PC-3 (cell line): ENCODE measurements at regions not wholly inside any gene's neighbourhood (a gene's known extent, or its start where the extent isn't known, plus 50 kb on each side); places are given as distances from the start of the nearest gene placed in this dataset.

ENCODE experiments used
- ATAC-seq: fragments of 200-7000 bp; cut with Tn5 transposase; 2 replicates; pipeline ENCODE4 v1.9.1; 2020; ENCODE audit warnings: mild to moderate bottlenecking, moderate library complexity
- BruUV-seq: library from RNA; stranded (reverse); fragments of 400-500 nt; replicated peaks from 2 replicates; lab custom pipeline; 2021; lab: Mats Ljungman, UMichigan
- CTCF ChIA-PET: fragments of 300-600 bp; sonication (Branson Sonifier 250); formaldehyde crosslinking; loops from one replicate; lab custom pipeline; 2022; ENCODE audit warnings: antibody characterized with exemption; lab: Charles Lee
- POLR2A ChIA-PET: fragments of 300-600 bp; sonication (Branson Sonifier 250); formaldehyde crosslinking; loops from one replicate; lab custom pipeline; 2022; ENCODE audit warnings: antibody characterized with exemption; ENCODE audit not compliant: unreplicated experiment; lab: Charles Lee
- DNase-seq: peaks from one replicate; pipeline ENCODE4 v3.0.0-alpha.2; 2015
- H2AFZ ChIP-seq: fragments of 300-600 bp; sonication (generic); 2 replicates; pipeline ENCODE4 v1.6.0; 2016; ENCODE audit warnings: antibody characterized with exemption, low read length
- H3F3A ChIP-seq: fragments of 300-600 bp; sonication (generic); one replicate; pipeline ENCODE4 v1.6.0; 2017; ENCODE audit warnings: antibody characterized with exemption, low read length, control low read depth, mild to moderate bottlenecking; ENCODE audit not compliant: unreplicated experiment
- H3K27ac ChIP-seq: fragments of 300-600 bp; sonication (generic); 2 replicates; pipeline ENCODE4 v1.5.1; 2016; ENCODE audit warnings: mild to moderate bottlenecking, low read length
- H3K27me3 ChIP-seq: fragments of 300-600 bp; sonication (generic); 2 replicates; pipeline ENCODE4 v1.6.1; 2016; ENCODE audit warnings: low read length, mixed read lengths
- H3K36me3 ChIP-seq: fragments of 300-600 bp; sonication (generic); 2 replicates; pipeline ENCODE4 v1.6.1; 2016; ENCODE audit warnings: low read depth, mixed run types, low read length, mixed read lengths
- H3K4me1 ChIP-seq: fragments of 300-600 bp; sonication (generic); 2 replicates; pipeline ENCODE4 v1.5.1; 2016; ENCODE audit warnings: low read length; ENCODE audit not compliant: insufficient read depth
- H3K4me2 ChIP-seq: fragments of 300-600 bp; sonication (generic); 2 replicates; pipeline ENCODE4 v1.6.0; 2016; ENCODE audit warnings: low read length
- H3K4me3 ChIP-seq: fragments of 300-600 bp; sonication (generic); 2 replicates; pipeline ENCODE4 v1.5.1; 2016; ENCODE audit warnings: mild to moderate bottlenecking, low read length, mixed read lengths
- H3K79me2 ChIP-seq: fragments of 300-600 bp; sonication (generic); 2 replicates; pipeline ENCODE4 v1.6.1; 2017; ENCODE audit warnings: low read length, mixed read lengths
- H3K9ac ChIP-seq: fragments of 300-600 bp; sonication (generic); 2 replicates; pipeline ENCODE4 v1.6.0; 2016; ENCODE audit warnings: mild to moderate bottlenecking, low read length
- H3K9me2 ChIP-seq: fragments of 300-600 bp; sonication (generic); replicated peaks from 2 replicates; pipeline ENCODE4 v1.6.1; 2016; ENCODE audit warnings: mixed run types, low read length, mixed read lengths
- H3K9me3 ChIP-seq: fragments of 300-600 bp; sonication (generic); 2 replicates; pipeline ENCODE4 v1.6.1; 2016; ENCODE audit warnings: low read length, mixed read lengths
- H4K20me1 ChIP-seq: fragments of 300-600 bp; sonication (generic); 2 replicates; pipeline ENCODE4 v1.6.1; 2016; ENCODE audit warnings: low read length, mixed read lengths
- EZH2 ChIP-seq: fragments of 300-600 bp; sonication (generic); IDR thresholded peaks from one replicate; pipeline ENCODE4 v1.6.1; 2017; ENCODE audit warnings: antibody characterized with exemption, mild to moderate bottlenecking, low read length; ENCODE audit not compliant: unreplicated experiment
- EZH2phosphoT487 ChIP-seq: fragments of 300-600 bp; sonication (generic); IDR thresholded peaks from 2 replicates; pipeline ENCODE4 v1.6.1; 2018; ENCODE audit warnings: mild to moderate bottlenecking, antibody characterized with exemption, low read length, borderline replicate concordance
- intact Hi-C: fragments of 100-400 bp; cut with micrococcal nuclease; formaldehyde crosslinking; loops from 2 replicates; pipeline ENCODE4 v1.9.0; 2023
- TF ChIP-seq, protein P1 (sequence below): fragments of 300-600 bp; sonication (generic); conservative IDR thresholded peaks from 2 replicates; pipeline ENCODE4 v1.5.1; 2017; ENCODE audit warnings: antibody characterized with exemption, low read depth, mild to moderate bottlenecking, low read length

DNA sequence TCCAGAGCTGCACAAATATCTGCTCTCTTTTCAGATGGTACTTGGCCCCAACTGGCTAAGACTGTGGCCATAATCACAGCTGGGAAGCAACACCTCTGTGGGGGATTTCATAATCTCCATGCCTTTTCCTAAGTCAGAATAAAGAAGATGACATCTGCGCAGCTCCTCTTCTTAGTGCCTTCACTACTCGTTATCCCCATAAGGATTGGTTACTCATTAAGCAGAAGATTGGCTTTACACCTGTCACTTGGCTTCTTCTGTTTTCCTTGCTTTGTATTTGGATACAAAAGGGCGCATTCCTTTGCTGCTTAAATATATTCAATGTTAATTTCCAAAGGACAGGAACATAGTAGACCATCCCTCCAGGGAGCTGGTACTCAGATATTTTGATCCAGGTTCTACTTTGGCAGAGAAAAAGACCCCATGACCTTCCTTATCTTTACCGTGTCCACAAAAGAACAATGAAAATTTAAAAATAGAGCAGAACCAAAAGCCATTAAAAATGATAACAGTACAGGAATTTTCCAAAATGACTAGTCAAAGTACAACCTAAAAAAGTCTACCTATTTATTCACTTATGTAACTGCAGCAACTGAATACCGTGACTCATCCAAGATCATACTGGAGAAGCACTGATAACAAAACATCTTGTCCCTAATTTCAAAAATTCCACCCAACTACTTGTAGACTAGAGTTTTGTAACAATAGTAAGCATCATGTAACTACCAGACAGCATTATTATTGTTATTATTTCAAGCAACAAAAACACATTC is 352.3 kb upstream of the TMPO start:
- CTCF ChIA-PET = no interaction called here
- intact Hi-C loops = no loop called here

DNA sequence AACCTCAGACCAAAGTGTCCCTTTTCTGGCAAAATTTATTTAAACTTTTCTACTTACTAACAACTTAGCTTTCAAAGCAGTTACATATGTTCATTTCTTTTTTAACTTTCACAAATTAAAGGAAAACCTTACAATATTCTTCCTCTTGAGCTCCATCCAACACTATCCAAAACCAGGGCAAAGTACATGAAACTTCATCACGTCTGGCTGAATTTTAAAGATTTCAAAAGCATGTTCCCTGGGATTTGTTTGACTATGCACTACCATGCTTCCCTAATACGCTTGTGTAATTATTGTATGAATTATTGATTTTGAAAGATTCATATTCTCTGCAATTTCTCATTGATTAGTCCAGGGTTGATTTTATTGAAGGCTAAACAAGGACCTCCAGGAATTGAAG is 343.1 kb upstream of the TMPO start:
- Histone ChIP-seq H3F3A (no peaks in the 10 kb centered on the region), H3K9ac (no peak overlapping the region), H3K27me3 (peaks cover 16% of the 10 kb centered on the region; the same call in 1 of the 2 replicates), H3K36me3 (no peaks in the 10 kb centered on the region), H3K9me3 (no peaks in the 10 kb centered on the region), H3K79me2 (no peaks in the 10 kb centered on the region), H2AFZ (no peak overlapping the region), H3K27ac (no peak overlapping the region), H3K9me2 (no peaks in the 10 kb centered on the region), H3K4me1 (no peaks in the 10 kb centered on the region), H3K4me3 (no peak overlapping the region), H4K20me1 (no peaks in the 10 kb centered on the region), H3K4me2 (no peak overlapping the region)
- ChIA-PET POLR2A (no interaction called here), CTCF (no interaction called here)
- TF ChIP-seq EZH2 (no peak), EZH2phosphoT487 (no peak)
- TF ChIP-seq, protein P1, sequence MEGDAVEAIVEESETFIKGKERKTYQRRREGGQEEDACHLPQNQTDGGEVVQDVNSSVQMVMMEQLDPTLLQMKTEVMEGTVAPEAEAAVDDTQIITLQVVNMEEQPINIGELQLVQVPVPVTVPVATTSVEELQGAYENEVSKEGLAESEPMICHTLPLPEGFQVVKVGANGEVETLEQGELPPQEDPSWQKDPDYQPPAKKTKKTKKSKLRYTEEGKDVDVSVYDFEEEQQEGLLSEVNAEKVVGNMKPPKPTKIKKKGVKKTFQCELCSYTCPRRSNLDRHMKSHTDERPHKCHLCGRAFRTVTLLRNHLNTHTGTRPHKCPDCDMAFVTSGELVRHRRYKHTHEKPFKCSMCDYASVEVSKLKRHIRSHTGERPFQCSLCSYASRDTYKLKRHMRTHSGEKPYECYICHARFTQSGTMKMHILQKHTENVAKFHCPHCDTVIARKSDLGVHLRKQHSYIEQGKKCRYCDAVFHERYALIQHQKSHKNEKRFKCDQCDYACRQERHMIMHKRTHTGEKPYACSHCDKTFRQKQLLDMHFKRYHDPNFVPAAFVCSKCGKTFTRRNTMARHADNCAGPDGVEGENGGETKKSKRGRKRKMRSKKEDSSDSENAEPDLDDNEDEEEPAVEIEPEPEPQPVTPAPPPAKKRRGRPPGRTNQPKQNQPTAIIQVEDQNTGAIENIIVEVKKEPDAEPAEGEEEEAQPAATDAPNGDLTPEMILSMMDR = no peak
- ATAC-seq (no peak), DNase-seq (no peak)
- intact Hi-C loops = no loop called here
- BruUV-seq = no TSS peak

More for the DNA sequence above, 352.3 kb upstream of the TMPO start:
- H3F3A ChIP-seq = no peaks in the 10 kb centered on the region
- H2AFZ ChIP-seq = no peak overlapping the region
- H3K9me2 ChIP-seq = no peaks in the 10 kb centered on the region
- DNase-seq (no peak), ATAC-seq (no peak)
- no peaks in the 10 kb centered on the region for H4K20me1 ChIP-seq
- no peaks in the 10 kb centered on the region for H3K79me2 ChIP-seq
- no peak overlapping the region for H3K4me3 ChIP-seq
- H3K9ac ChIP-seq = no peak overlapping the region
- H3K27me3 ChIP-seq = 0 out of 2 replicates have a peak, but pooled peaks cover 10% of the 10 kb centered on the region
- no peak overlapping the region for H3K27ac ChIP-seq
- BruUV-seq = no TSS peak
- no peak overlapping the region for H3K4me2 ChIP-seq
- no peaks in the 10 kb centered on the region for H3K36me3 ChIP-seq
- POLR2A ChIA-PET = no interaction called here
- TF ChIP-seq, protein P1 = no peak
- TF ChIP-seq EZH2 = no peak
- TF ChIP-seq EZH2phosphoT487 = no peak
- no peaks in the 10 kb centered on the region for H3K9me3 ChIP-seq
- no peaks in the 10 kb centered on the region for H3K4me1 ChIP-seq

DNA sequence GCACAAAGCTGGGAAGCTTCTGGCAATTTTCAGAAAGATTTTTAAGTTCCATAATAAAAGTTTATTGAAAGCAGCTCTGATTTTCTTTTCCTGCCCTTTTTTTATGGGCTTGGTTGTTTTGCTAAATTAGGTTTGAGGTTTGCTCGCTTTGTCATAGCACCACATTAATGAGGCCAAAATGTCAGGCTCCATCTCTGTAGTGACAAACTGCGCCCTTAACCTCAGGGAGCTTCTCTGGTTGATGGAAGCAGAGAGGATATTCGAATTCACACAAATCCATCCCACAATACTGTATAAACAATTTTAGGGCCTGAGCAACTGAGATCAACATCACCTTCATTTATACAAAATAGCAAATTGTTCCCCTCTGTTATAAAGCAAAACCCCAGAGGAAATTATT is 342.6 kb upstream of the TMPO start:
- Histone ChIP-seq H3K27ac (no peak overlapping the region), H3F3A (no peaks in the 10 kb centered on the region), H3K4me2 (no peak overlapping the region), H3K36me3 (no peaks in the 10 kb centered on the region), H3K9me2 (no peaks in the 10 kb centered on the region), H4K20me1 (no peaks in the 10 kb centered on the region), H3K27me3 (peaks cover 16% of the 10 kb centered on the region; the same call in 1 of the 2 replicates), H3K4me1 (no peaks in the 10 kb centered on the region), H3K9me3 (no peaks in the 10 kb centered on the region), H3K9ac (no peak overlapping the region), H2AFZ (no peak overlapping the region), H3K4me3 (no peak overlapping the region), H3K79me2 (no peaks in the 10 kb centered on the region)
- TF ChIP-seq EZH2phosphoT487 = no peak
- TF ChIP-seq, protein P1 = no peak
- TF ChIP-seq EZH2 = no peak
- ATAC-seq (no peak), DNase-seq (no peak)
- ChIA-PET POLR2A (no interaction called here), CTCF (no interaction called here)
- intact Hi-C loops = no loop called here
- BruUV-seq = no TSS peak
